MM.1S (cell line): ENCODE measurements at regions not wholly inside any gene's neighbourhood (a gene's known extent, or its start where the extent isn't known, plus 50 kb on each side); places are given as distances from the start of the nearest gene placed in this dataset.

Experiments
- DNase-seq: peaks from one replicate; pipeline ENCODE4 v3.0.0-alpha.2; 2015
- H2AFZ ChIP-seq: fragments of 300-600 bp; sonication (generic); 2 replicates; pipeline ENCODE4 v1.6.0; 2016; ENCODE audit warnings: antibody characterized with exemption, low read length
- H3F3A ChIP-seq: fragments of 300-600 bp; sonication (generic); 2 replicates; pipeline ENCODE4 v1.6.1; 2016; ENCODE audit warnings: mild to moderate bottlenecking, antibody characterized with exemption, low read length, moderate library complexity, mixed read lengths; ENCODE audit not compliant: insufficient read depth
- H3K27ac ChIP-seq: fragments of 300-600 bp; sonication (generic); 2 replicates; pipeline ENCODE4 v1.5.1; 2016; ENCODE audit warnings: mild to moderate bottlenecking, low read length
- H3K27me3 ChIP-seq: fragments of 300-600 bp; sonication (generic); replicated peaks from 2 replicates; pipeline ENCODE4 v1.6.0; 2016; ENCODE audit warnings: low read length; ENCODE audit not compliant: insufficient read depth
- H3K36me3 ChIP-seq: fragments of 300-600 bp; sonication (generic); replicated peaks from 2 replicates; pipeline ENCODE4 v1.6.1; 2016; ENCODE audit warnings: mild to moderate bottlenecking, low read length, mixed read lengths; ENCODE audit not compliant: insufficient read depth
- H3K4me1 ChIP-seq: fragments of 300-600 bp; sonication (generic); 2 replicates; pipeline ENCODE4 v1.6.1; 2016; ENCODE audit warnings: low read length, mixed read lengths
- H3K4me2 ChIP-seq: fragments of 300-600 bp; sonication (generic); 2 replicates; pipeline ENCODE4 v1.6.0; 2016; ENCODE audit warnings: low read depth, low read length
- H3K4me3 ChIP-seq: fragments of 300-600 bp; sonication (generic); 2 replicates; pipeline ENCODE4 v1.5.1; 2016; ENCODE audit warnings: low read length, mixed read lengths
- H3K79me2 ChIP-seq: fragments of 300-600 bp; sonication (generic); 2 replicates; pipeline ENCODE4 v1.6.1; 2016; ENCODE audit warnings: mixed run types, low read length, mixed read lengths
- H3K9ac ChIP-seq: fragments of 300-600 bp; sonication (generic); 2 replicates; pipeline ENCODE4 v1.6.1; 2016; ENCODE audit warnings: low read length, mixed read lengths
- H3K9me2 ChIP-seq: fragments of 300-600 bp; sonication (generic); replicated peaks from 2 replicates; pipeline ENCODE4 v1.6.1; 2016; ENCODE audit warnings: mild to moderate bottlenecking, low read length, mixed read lengths; ENCODE audit not compliant: insufficient read depth
- H3K9me3 ChIP-seq: fragments of 300-600 bp; sonication (generic); replicated peaks from 2 replicates; pipeline ENCODE4 v1.6.1; 2016; ENCODE audit warnings: mild to moderate bottlenecking, low read length, mixed read lengths; ENCODE audit not compliant: insufficient read depth
- H4K20me1 ChIP-seq: fragments of 300-600 bp; sonication (generic); 2 replicates; pipeline ENCODE4 v1.6.1; 2016; ENCODE audit warnings: mild to moderate bottlenecking, low read length, moderate library complexity, mixed read lengths; ENCODE audit not compliant: insufficient read depth
- EZH2 ChIP-seq: fragments of 300-600 bp; sonication (generic); optimal IDR thresholded peaks from 2 replicates; pipeline ENCODE3; 2017; ENCODE audit warnings: low read depth, mild to moderate bottlenecking, antibody characterized with exemption, low read length, mixed read lengths
- EZH2phosphoT487 ChIP-seq: fragments of 300-600 bp; sonication (generic); IDR thresholded peaks from 2 replicates; pipeline ENCODE4 v1.6.1; 2018; ENCODE audit warnings: antibody characterized with exemption, low read length
- TF ChIP-seq, protein P1 (sequence below): fragments of 300-600 bp; sonication (generic); IDR thresholded peaks from 2 replicates; pipeline ENCODE4 v1.5.1; 2016; ENCODE audit warnings: antibody characterized with exemption, low read length, mixed read lengths

DNA sequence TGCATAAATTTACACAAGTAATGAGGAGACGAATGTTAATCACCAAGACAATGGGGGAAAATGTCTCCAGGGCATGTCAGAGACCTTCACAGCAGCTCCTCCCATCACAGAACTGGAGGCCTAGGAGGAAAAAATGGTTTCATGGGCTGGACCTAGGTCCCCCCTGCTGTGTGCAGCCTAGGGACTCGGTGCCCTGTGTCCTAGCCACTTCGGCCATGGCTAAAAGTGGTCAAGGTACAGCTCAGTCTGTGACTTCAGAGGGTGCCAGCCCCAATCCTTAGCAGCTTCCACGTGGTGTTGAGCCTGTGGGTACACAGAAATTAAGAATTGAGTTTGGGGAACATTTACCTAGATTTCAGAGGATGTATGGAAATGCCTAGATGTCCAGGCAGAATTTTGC is 152.2 kb upstream of the KCNJ3 start:
- Histone ChIP-seq H2AFZ (no peak overlapping the region), H3K9me3 (no peaks in the 10 kb centered on the region), H4K20me1 (no peaks in the 10 kb centered on the region), H3K4me1 (no peaks in the 10 kb centered on the region), H3K36me3 (no peaks in the 10 kb centered on the region), H3K4me3 (no peak overlapping the region), H3F3A (no peaks in the 10 kb centered on the region), H3K79me2 (no peaks in the 10 kb centered on the region), H3K9ac (no peak overlapping the region), H3K27ac (no peak overlapping the region), H3K9me2 (no peaks in the 10 kb centered on the region), H3K4me2 (no peak overlapping the region), H3K27me3 (no peaks in the 10 kb centered on the region)
- DNase-seq, result no peak
- TF ChIP-seq EZH2phosphoT487 (no peak), EZH2 (no peak)
- TF ChIP-seq, protein P1, sequence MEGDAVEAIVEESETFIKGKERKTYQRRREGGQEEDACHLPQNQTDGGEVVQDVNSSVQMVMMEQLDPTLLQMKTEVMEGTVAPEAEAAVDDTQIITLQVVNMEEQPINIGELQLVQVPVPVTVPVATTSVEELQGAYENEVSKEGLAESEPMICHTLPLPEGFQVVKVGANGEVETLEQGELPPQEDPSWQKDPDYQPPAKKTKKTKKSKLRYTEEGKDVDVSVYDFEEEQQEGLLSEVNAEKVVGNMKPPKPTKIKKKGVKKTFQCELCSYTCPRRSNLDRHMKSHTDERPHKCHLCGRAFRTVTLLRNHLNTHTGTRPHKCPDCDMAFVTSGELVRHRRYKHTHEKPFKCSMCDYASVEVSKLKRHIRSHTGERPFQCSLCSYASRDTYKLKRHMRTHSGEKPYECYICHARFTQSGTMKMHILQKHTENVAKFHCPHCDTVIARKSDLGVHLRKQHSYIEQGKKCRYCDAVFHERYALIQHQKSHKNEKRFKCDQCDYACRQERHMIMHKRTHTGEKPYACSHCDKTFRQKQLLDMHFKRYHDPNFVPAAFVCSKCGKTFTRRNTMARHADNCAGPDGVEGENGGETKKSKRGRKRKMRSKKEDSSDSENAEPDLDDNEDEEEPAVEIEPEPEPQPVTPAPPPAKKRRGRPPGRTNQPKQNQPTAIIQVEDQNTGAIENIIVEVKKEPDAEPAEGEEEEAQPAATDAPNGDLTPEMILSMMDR, result no peak

DNA sequence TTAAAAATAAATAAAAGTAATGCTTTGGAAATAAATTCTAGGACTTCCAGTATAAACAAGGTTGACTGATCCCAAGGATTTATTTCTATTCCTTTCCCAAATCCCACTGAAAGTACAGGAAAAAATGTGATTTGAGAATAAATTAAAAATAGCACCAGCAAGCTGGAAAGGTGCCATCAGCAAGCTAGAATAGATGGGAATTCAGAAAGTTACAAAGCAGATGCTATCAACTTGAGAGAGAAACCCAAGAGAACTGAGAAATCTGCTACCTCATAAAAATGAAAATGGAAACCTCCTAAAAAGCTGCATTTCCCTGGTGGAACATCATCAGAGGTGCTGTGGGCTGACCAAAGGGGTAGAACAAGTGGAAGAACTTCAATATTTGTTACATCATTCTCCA is 148.6 kb upstream of the KCNJ3 start:
- TF ChIP-seq EZH2phosphoT487, result no peak
- no peak for TF ChIP-seq EZH2
- TF ChIP-seq, protein P1, result no peak
- no peak overlapping the region for H3K4me3 ChIP-seq

DNA sequence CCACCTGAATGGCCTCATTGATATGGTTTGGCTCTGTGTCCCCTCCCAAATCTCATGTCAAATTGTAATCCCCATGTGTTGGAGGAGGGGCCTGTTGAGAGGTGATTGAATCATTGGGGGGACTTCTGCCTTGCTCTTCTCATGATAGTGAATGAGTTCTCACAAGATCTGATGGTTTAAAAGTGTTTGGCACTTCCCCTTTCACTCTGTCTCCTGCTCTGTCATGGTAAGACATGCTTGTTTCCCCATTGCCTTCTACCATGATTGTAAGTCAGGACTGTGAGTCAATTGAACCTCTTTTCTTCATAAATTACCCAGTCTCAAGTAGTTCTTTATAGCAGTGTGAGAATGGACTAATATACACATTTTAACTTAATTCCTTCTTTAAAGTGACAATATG is 146.8 kb upstream of the KCNJ3 start:
- H3K9me2 ChIP-seq, result no peaks in the 10 kb centered on the region
- no peak overlapping the region for H3K4me2 ChIP-seq
- H3K9me3 ChIP-seq, result no peaks in the 10 kb centered on the region
- H3K4me1 ChIP-seq, result peaks cover 22% of the 10 kb centered on the region
- H3K36me3 ChIP-seq, result no peaks in the 10 kb centered on the region
- H3K79me2 ChIP-seq, result no peaks in the 10 kb centered on the region
- H3K9ac ChIP-seq, result no peak overlapping the region
- no peaks in the 10 kb centered on the region for H3K27me3 ChIP-seq
- no peak overlapping the region for H3K27ac ChIP-seq
- no peaks in the 10 kb centered on the region for H4K20me1 ChIP-seq
- no peak for DNase-seq
- no peaks in the 10 kb centered on the region for H3F3A ChIP-seq
- no peak overlapping the region for H2AFZ ChIP-seq
- TF ChIP-seq EZH2phosphoT487 (no peak), EZH2 (no peak)
- TF ChIP-seq, protein P1, result no peak
- no peak overlapping the region for H3K4me3 ChIP-seq

More for the DNA sequence above, 148.6 kb upstream of the KCNJ3 start:
- no peaks in the 10 kb centered on the region for H3K79me2 ChIP-seq
- H2AFZ ChIP-seq, result no peak overlapping the region
- H3K9me2 ChIP-seq, result no peaks in the 10 kb centered on the region
- DNase-seq, result no peak
- no peak overlapping the region for H3K27ac ChIP-seq
- H3K9me3 ChIP-seq, result no peaks in the 10 kb centered on the region
- H3K36me3 ChIP-seq, result no peaks in the 10 kb centered on the region
- no peak overlapping the region for H3K4me2 ChIP-seq
- H3F3A ChIP-seq, result no peaks in the 10 kb centered on the region
- H4K20me1 ChIP-seq, result no peaks in the 10 kb centered on the region
- H3K4me1 ChIP-seq, result 0 out of 2 replicates have a peak, but pooled peaks cover 6% of the 10 kb centered on the region
- H3K9ac ChIP-seq, result no peak overlapping the region
- H3K27me3 ChIP-seq, result no peaks in the 10 kb centered on the region
